ENCODE measurements at regions not wholly inside any gene's neighbourhood (a gene's known extent, or its start where the extent isn't known, plus 50 kb on each side); places are given as distances from the start of the nearest gene placed in this dataset.

DNA sequence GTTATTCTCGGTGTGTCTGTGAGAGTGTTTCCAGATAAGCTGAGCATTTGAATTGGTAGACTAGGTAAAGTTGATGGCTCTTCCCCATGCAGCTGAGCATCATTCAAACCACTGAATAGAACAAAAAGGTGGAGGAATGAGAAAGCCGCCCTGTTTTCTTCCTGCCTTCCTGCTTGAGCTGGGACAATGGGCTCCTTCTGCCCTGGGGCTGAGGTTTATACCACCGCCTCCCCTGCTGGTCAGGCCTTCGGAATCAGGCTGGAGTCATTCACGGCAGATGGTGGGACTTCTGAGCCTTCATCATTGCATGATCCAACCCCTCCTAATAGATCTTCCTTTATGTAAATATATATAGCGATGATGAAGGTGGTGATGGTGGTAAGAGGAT lies 124.9 kb downstream of the ANKRD60 start:
- TF ChIP-seq, protein P1, sequence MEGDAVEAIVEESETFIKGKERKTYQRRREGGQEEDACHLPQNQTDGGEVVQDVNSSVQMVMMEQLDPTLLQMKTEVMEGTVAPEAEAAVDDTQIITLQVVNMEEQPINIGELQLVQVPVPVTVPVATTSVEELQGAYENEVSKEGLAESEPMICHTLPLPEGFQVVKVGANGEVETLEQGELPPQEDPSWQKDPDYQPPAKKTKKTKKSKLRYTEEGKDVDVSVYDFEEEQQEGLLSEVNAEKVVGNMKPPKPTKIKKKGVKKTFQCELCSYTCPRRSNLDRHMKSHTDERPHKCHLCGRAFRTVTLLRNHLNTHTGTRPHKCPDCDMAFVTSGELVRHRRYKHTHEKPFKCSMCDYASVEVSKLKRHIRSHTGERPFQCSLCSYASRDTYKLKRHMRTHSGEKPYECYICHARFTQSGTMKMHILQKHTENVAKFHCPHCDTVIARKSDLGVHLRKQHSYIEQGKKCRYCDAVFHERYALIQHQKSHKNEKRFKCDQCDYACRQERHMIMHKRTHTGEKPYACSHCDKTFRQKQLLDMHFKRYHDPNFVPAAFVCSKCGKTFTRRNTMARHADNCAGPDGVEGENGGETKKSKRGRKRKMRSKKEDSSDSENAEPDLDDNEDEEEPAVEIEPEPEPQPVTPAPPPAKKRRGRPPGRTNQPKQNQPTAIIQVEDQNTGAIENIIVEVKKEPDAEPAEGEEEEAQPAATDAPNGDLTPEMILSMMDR (conservative IDR thresholded peaks at IDR 0.05; ENCODE audit: low read depth in 2 of 2): no peak
- TF ChIP-seq CREB1 (CRISPR knock-in tag; IDR thresholded peaks at IDR 0.05; ENCODE audit: low read depth) (no peak), EZH2 (IDR thresholded peaks at IDR 0.05; ENCODE audit: low read depth, unreplicated experiment) (no peak), JUNB (IDR thresholded peaks at IDR 0.05; ENCODE audit: unreplicated experiment) (no peak), EZH2phosphoT487 (IDR thresholded peaks at IDR 0.05; ENCODE audit: unreplicated experiment) (no peak), POLR2AphosphoS5 (IDR thresholded peaks at IDR 0.05; ENCODE audit: low read depth) (no peak), NANOG (IDR thresholded peaks at IDR 0.05; ENCODE audit: borderline replicate concordance) (no peak), ZNF114 (CRISPR knock-in tag; IDR thresholded peaks at IDR 0.05) (no peak)
- TF ChIP-seq, protein P2, sequence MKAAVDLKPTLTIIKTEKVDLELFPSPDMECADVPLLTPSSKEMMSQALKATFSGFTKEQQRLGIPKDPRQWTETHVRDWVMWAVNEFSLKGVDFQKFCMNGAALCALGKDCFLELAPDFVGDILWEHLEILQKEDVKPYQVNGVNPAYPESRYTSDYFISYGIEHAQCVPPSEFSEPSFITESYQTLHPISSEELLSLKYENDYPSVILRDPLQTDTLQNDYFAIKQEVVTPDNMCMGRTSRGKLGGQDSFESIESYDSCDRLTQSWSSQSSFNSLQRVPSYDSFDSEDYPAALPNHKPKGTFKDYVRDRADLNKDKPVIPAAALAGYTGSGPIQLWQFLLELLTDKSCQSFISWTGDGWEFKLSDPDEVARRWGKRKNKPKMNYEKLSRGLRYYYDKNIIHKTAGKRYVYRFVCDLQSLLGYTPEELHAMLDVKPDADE (IDR thresholded peaks at IDR 0.05): no peak
- TF ChIP-seq, protein P3, sequence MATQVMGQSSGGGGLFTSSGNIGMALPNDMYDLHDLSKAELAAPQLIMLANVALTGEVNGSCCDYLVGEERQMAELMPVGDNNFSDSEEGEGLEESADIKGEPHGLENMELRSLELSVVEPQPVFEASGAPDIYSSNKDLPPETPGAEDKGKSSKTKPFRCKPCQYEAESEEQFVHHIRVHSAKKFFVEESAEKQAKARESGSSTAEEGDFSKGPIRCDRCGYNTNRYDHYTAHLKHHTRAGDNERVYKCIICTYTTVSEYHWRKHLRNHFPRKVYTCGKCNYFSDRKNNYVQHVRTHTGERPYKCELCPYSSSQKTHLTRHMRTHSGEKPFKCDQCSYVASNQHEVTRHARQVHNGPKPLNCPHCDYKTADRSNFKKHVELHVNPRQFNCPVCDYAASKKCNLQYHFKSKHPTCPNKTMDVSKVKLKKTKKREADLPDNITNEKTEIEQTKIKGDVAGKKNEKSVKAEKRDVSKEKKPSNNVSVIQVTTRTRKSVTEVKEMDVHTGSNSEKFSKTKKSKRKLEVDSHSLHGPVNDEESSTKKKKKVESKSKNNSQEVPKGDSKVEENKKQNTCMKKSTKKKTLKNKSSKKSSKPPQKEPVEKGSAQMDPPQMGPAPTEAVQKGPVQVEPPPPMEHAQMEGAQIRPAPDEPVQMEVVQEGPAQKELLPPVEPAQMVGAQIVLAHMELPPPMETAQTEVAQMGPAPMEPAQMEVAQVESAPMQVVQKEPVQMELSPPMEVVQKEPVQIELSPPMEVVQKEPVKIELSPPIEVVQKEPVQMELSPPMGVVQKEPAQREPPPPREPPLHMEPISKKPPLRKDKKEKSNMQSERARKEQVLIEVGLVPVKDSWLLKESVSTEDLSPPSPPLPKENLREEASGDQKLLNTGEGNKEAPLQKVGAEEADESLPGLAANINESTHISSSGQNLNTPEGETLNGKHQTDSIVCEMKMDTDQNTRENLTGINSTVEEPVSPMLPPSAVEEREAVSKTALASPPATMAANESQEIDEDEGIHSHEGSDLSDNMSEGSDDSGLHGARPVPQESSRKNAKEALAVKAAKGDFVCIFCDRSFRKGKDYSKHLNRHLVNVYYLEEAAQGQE (IDR thresholded peaks at IDR 0.05; ENCODE audit: unreplicated experiment): no peak
- TF ChIP-seq, protein P4, sequence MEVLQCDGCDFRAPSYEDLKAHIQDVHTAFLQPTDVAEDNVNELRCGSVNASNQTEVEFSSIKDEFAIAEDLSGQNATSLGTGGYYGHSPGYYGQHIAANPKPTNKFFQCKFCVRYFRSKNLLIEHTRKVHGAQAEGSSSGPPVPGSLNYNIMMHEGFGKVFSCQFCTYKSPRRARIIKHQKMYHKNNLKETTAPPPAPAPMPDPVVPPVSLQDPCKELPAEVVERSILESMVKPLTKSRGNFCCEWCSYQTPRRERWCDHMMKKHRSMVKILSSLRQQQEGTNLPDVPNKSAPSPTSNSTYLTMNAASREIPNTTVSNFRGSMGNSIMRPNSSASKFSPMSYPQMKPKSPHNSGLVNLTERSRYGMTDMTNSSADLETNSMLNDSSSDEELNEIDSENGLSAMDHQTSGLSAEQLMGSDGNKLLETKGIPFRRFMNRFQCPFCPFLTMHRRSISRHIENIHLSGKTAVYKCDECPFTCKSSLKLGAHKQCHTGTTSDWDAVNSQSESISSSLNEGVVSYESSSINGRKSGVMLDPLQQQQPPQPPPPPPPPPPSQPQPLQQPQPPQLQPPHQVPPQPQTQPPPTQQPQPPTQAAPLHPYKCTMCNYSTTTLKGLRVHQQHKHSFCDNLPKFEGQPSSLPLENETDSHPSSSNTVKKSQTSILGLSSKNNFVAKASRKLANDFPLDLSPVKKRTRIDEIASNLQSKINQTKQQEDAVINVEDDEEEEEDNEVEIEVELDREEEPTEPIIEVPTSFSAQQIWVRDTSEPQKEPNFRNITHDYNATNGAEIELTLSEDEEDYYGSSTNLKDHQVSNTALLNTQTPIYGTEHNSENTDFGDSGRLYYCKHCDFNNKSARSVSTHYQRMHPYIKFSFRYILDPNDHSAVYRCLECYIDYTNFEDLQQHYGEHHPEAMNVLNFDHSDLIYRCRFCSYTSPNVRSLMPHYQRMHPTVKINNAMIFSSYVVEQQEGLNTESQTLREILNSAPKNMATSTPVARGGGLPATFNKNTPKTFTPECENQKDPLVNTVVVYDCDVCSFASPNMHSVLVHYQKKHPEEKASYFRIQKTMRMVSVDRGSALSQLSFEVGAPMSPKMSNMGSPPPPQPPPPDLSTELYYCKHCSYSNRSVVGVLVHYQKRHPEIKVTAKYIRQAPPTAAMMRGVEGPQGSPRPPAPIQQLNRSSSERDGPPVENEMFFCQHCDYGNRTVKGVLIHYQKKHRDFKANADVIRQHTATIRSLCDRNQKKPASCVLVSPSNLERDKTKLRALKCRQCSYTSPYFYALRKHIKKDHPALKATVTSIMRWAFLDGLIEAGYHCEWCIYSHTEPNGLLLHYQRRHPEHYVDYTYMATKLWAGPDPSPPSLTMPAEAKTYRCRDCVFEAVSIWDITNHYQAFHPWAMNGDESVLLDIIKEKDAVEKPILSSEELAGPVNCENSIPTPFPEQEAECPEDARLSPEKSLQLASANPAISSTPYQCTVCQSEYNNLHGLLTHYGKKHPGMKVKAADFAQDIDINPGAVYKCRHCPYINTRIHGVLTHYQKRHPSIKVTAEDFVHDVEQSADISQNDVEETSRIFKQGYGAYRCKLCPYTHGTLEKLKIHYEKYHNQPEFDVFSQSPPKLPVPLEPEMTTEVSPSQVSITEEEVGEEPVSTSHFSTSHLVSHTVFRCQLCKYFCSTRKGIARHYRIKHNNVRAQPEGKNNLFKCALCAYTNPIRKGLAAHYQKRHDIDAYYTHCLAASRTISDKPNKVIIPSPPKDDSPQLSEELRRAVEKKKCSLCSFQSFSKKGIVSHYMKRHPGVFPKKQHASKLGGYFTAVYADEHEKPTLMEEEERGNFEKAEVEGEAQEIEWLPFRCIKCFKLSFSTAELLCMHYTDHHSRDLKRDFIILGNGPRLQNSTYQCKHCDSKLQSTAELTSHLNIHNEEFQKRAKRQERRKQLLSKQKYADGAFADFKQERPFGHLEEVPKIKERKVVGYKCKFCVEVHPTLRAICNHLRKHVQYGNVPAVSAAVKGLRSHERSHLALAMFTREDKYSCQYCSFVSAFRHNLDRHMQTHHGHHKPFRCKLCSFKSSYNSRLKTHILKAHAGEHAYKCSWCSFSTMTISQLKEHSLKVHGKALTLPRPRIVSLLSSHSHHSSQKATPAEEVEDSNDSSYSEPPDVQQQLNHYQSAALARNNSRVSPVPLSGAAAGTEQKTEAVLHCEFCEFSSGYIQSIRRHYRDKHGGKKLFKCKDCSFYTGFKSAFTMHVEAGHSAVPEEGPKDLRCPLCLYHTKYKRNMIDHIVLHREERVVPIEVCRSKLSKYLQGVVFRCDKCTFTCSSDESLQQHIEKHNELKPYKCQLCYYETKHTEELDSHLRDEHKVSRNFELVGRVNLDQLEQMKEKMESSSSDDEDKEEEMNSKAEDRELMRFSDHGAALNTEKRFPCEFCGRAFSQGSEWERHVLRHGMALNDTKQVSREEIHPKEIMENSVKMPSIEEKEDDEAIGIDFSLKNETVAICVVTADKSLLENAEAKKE (CRISPR knock-in tag; IDR thresholded peaks at IDR 0.05): no peak
